ENCODE measurements at regions not wholly inside any gene's neighbourhood (a gene's known extent, or its start where the extent isn't known, plus 50 kb on each side); places are given as distances from the start of the nearest gene placed in this dataset.

GRCh38 chr5:16326137-16326536 is 139.5 kb downstream of the ZNF622 start:
- TF ChIP-seq EZH2 (IDR thresholded peaks at IDR 0.05) (no peak), POLR2AphosphoS5 (IDR thresholded peaks at IDR 0.05; ENCODE audit: borderline replicate concordance, low read depth, low read length) (no peak)
